Peyer's patch (tissue), 4 donors: ENCODE measurements at regions not wholly inside any gene's neighbourhood (a gene's known extent, or its start where the extent isn't known, plus 50 kb on each side); places are given as distances from the start of the nearest gene placed in this dataset.

Experiments
- POLR2A ChIP-seq, 2 donors: fragments of 450-650 bp; IDR thresholded peaks; one replicate each; pipeline ENCODE4 v1.5.1; 2017; ENCODE audit warnings: antibody characterized with exemption in 2 of 2, mild to moderate bottlenecking in 2 of 2, moderate library complexity in 2 of 2
- TF ChIP-seq, protein P1 (sequence below), 6 experiments: fragments of 450-650 bp in 4 of 6; fragments of 200-600 bp in 2 of 6; sonication (generic) in 1 of 6; IDR thresholded peaks; one replicate each; pipeline ENCODE4 v1.5.1; 2017 to 2019; ENCODE audit warnings: antibody characterized with exemption in 6 of 6, mild to moderate bottlenecking in 3 of 6, moderate library complexity in 1 of 6

- TF ChIP-seq, protein P1, sequence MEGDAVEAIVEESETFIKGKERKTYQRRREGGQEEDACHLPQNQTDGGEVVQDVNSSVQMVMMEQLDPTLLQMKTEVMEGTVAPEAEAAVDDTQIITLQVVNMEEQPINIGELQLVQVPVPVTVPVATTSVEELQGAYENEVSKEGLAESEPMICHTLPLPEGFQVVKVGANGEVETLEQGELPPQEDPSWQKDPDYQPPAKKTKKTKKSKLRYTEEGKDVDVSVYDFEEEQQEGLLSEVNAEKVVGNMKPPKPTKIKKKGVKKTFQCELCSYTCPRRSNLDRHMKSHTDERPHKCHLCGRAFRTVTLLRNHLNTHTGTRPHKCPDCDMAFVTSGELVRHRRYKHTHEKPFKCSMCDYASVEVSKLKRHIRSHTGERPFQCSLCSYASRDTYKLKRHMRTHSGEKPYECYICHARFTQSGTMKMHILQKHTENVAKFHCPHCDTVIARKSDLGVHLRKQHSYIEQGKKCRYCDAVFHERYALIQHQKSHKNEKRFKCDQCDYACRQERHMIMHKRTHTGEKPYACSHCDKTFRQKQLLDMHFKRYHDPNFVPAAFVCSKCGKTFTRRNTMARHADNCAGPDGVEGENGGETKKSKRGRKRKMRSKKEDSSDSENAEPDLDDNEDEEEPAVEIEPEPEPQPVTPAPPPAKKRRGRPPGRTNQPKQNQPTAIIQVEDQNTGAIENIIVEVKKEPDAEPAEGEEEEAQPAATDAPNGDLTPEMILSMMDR (IDR thresholded peaks at IDR 0.05) = peak in 2 of 6 experiments; percentile 32 to 36
- TF ChIP-seq POLR2A (IDR thresholded peaks at IDR 0.05) = no peak
These were observed 340.7 kb upstream of the JARID2 start for GRCh38 chr6:14905201-14905600.
